ENCODE measurements at regions not wholly inside any gene's neighbourhood (a gene's known extent, or its start where the extent isn't known, plus 50 kb on each side); places are given as distances from the start of the nearest gene placed in this dataset.
"Not testable (repeated sequence)": the region's sequence is repeated elsewhere in the genome, so short reads cannot be mapped to it uniquely, and the experiment has no call there.

GRCh38 chr4:29085748-29086147 lies 1634.4 kb upstream of the PCDH7 start:
- TF ChIP-seq POLR2A (IDR thresholded peaks at IDR 0.05): no peak
- 65 to 68% methylated on average over 4 of the region's 4 CpGs for WGBS, 2 donors
- Histone ChIP-seq H3K4me3 (no peak overlapping the region), H3K4me1 (no peaks in the 10 kb centered on the region), H3K9me3 (no peaks in the 10 kb centered on the region), H3K27me3 (no peaks in the 10 kb centered on the region), H3K36me3 (replicated peaks in 1 of 2; ENCODE audit: insufficient read depth in 1 of 2, low read depth in 2 of 2) (no peaks in the 10 kb centered on the region), H3K27ac (no peak overlapping the region)
- intact Hi-C loops (cut with DNase I): no loop called here
- ATAC-seq (no peak), DNase-seq (no peak)

- H3K27ac ChIP-seq: no peak overlapping the region
- no peaks in the 10 kb centered on the region for H3K4me1 ChIP-seq
- H3K9me3 ChIP-seq: no peaks in the 10 kb centered on the region
- DNase-seq (no peak), ATAC-seq (no peak)
- intact Hi-C loops (cut with DNase I): no loop called here
- H3K27me3 ChIP-seq: no peaks in the 10 kb centered on the region
- H3K36me3 ChIP-seq (replicated peaks in 1 of 2; ENCODE audit: insufficient read depth in 1 of 2, low read depth in 2 of 2): no peaks in the 10 kb centered on the region
- no peak overlapping the region for H3K4me3 ChIP-seq
- 77 to 78% methylated on average over 3 of the region's 3 CpGs for WGBS, 2 donors
- TF ChIP-seq CTCF (IDR thresholded peaks at IDR 0.05): no peak
These were observed 1615.5 kb upstream of the PCDH7 start for GRCh38 chr4:29104694-29105093.

GRCh38 chr4:29113960-29114359 lies 1606.2 kb upstream of the PCDH7 start:
- no peak overlapping the region for H3K27ac ChIP-seq
- H3K4me1 ChIP-seq: no peaks in the 10 kb centered on the region
- DNase-seq (no peak), ATAC-seq (no peak)
- no peaks in the 10 kb centered on the region for H3K9me3 ChIP-seq
- no peak overlapping the region for H3K4me3 ChIP-seq
- H3K36me3 ChIP-seq (replicated peaks in 1 of 2; ENCODE audit: insufficient read depth in 1 of 2, low read depth in 2 of 2): no peaks in the 10 kb centered on the region
- no peak for TF ChIP-seq POLR2A (IDR thresholded peaks at IDR 0.05)
- TF ChIP-seq CTCF (IDR thresholded peaks at IDR 0.05): no peak
- no peaks in the 10 kb centered on the region for H3K27me3 ChIP-seq
- WGBS, 2 donors: 33% methylated on average over 3 of the region's 3 CpGs
- intact Hi-C loops (cut with DNase I): no loop called here

GRCh38 chr4:29117231-29117722 lies 1602.9 kb upstream of the PCDH7 start:
- H3K4me1 ChIP-seq; H3K27me3 ChIP-seq; DNase-seq; ATAC-seq; intact Hi-C loops (cut with DNase I); H3K36me3 ChIP-seq (replicated peaks in 1 of 2; ENCODE audit: insufficient read depth in 1 of 2, low read depth in 2 of 2); H3K27ac ChIP-seq; H3K9me3 ChIP-seq; H3K4me3 ChIP-seq: not testable (repeated sequence)
- WGBS, 2 donors: 85 to 93% methylated on average over 25 to 32 of the region's 38 CpGs

- Histone ChIP-seq H3K9me3 (no peaks in the 10 kb centered on the region), H3K4me3 (no peak overlapping the region), H3K27ac (no peak overlapping the region), H3K36me3 (replicated peaks in 1 of 2; ENCODE audit: insufficient read depth in 1 of 2, low read depth in 2 of 2) (no peaks in the 10 kb centered on the region), H3K27me3 (no peaks in the 10 kb centered on the region), H3K4me1 (no peaks in the 10 kb centered on the region)
- no peak for TF ChIP-seq POLR2A (IDR thresholded peaks at IDR 0.05)
- no peak for TF ChIP-seq CTCF (IDR thresholded peaks at IDR 0.05)
- ATAC-seq: no peak
- DNase-seq: no peak
- 42 to 56% methylated on average over 4 of the region's 4 CpGs for WGBS, 2 donors
- intact Hi-C loops (cut with DNase I): no loop called here
These were observed 1598.6 kb upstream of the PCDH7 start for GRCh38 chr4:29121586-29121985.

GRCh38 chr4:29128810-29129209 lies 1591.4 kb upstream of the PCDH7 start:
- H3K4me1 ChIP-seq: no peaks in the 10 kb centered on the region
- H3K27me3 ChIP-seq: no peaks in the 10 kb centered on the region
- TF ChIP-seq CTCF (IDR thresholded peaks at IDR 0.05) (no peak), POLR2A (IDR thresholded peaks at IDR 0.05) (no peak)
- WGBS, 2 donors: 57 to 65% methylated on average over 1 of the region's 1 CpG
- DNase-seq (no peak), ATAC-seq (no peak)
- H3K4me3 ChIP-seq: no peak overlapping the region
- H3K9me3 ChIP-seq: no peaks in the 10 kb centered on the region
- intact Hi-C loops (cut with DNase I): no loop called here
- H3K27ac ChIP-seq: no peak overlapping the region
- no peaks in the 10 kb centered on the region for H3K36me3 ChIP-seq (replicated peaks in 1 of 2; ENCODE audit: insufficient read depth in 1 of 2, low read depth in 2 of 2)

Data from body of pancreas (tissue), 4 donors.